Adrenal gland (tissue), 9 donors: ENCODE measurements at regions not wholly inside any gene's neighbourhood (a gene's known extent, or its start where the extent isn't known, plus 50 kb on each side); places are given as distances from the start of the nearest gene placed in this dataset.

Experiments
- DNase-seq, 7 donors: peaks; one replicate each; pipeline ENCODE4 v3.0.0-alpha.2; 2019 to 2020
- H3K27ac ChIP-seq, 5 donors: fragments of 200-600 bp; sonication (generic) in 4 of 5; 1 replicate in 3 of 5; 2 replicates in 2 of 5; pipeline versions ENCODE4 v1.5.1 to v1.8.0; 2016 to 2020; ENCODE audit warnings: mild to moderate bottlenecking in 1 of 5
- H3K27me3 ChIP-seq: fragments of 200-600 bp; 2 replicates; pipeline ENCODE4 v1.8.0; 2021
- H3K36me3 ChIP-seq, 2 donors: fragments of 200-600 bp; replicated peaks in 1 of 2; 1 replicate in 1 of 2; 2 replicates in 1 of 2; pipeline versions ENCODE4 v1.5.1 to v1.8.0; 2018 to 2022
- H3K4me1 ChIP-seq, 2 donors: fragments of 200-600 bp; replicated peaks in 1 of 2; 1 replicate in 1 of 2; 2 replicates in 1 of 2; pipeline versions ENCODE4 v1.5.1 to v1.8.0; 2018 to 2021
- H3K4me3 ChIP-seq, 4 donors: fragments of 200-600 bp; sonication (generic) in 3 of 4; one replicate each; pipeline ENCODE4 v1.5.1; 2016 to 2018
- H3K9me3 ChIP-seq, 3 donors: fragments of 200-600 bp; sonication (generic) in 1 of 3; replicated peaks in 1 of 3; 1 replicate in 2 of 3; 2 replicates in 1 of 3; pipeline versions ENCODE4 v1.5.1 to v1.8.0; 2016 to 2021
- POLR2A ChIP-seq, 2 donors: fragments of 450-650 bp; IDR thresholded peaks; one replicate each; pipeline ENCODE4 v1.6.1; 2017; ENCODE audit warnings: antibody characterized with exemption in 2 of 2, mild to moderate bottlenecking in 2 of 2, moderate library complexity in 1 of 2
- whole genome bisulfite sequencing, 4 donors: extraction: QIAGEN DNeasy Blood & Tissue Kit in 2 of 4; methylation state at CpG; one replicate each; pipeline versions ENCODE4 v1.1.5 to v1.1.7; 2013 to 2017; 5-methylcytosine and 5-hydroxymethylcytosine counted together
- intact Hi-C, 2 donors: fragments of 100-400 bp; cut with DNase I; formaldehyde crosslinking; loops; one replicate each; pipeline versions ENCODE4 v1.14.1 to v1.15.0; 2022 to 2023
- TF ChIP-seq, protein P1 (sequence below), 6 experiments: fragments of 450-650 bp in 4 of 6; fragments of 200-600 bp in 2 of 6; sonication (generic) in 1 of 6; IDR thresholded peaks; 1 replicate in 5 of 6; 2 replicates in 1 of 6; pipeline versions ENCODE4 v1.5.1 to v1.8.0; 2016 to 2021; ENCODE audit warnings: antibody characterized with exemption in 6 of 6, mild to moderate bottlenecking in 2 of 6, moderate library complexity in 1 of 6
- donor health status: healthy with polysubstance abuse.
- donor health status: Bipolar disorder and iron deficiency.
- donor health status: DM: yes; HTN: yes; CAD: no.
- donor health status: DM: no; HTN: no; CAD: no.
- donor health status: DM: no; HTN: no; CAD: no.

DNA sequence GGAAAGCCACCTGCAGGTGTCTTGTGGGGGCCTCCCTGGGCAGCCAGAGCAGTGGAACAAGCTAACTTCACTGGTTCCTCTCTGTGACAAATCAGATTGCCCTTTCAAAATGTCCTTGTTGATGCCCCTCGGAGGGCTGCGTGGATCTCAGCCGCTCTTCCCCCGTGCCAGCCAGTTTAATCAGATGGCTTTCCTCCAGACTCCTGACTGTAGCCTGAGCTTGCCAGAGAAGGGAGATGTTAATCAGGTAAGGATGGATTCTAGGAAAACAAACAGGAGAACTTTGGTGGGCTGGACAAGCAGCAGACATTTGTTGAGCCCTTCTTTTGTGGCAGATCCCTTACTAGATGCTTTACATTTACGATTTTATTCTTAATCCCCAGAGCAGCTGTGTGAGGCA, 88.2 kb downstream of the DMRTA2 start:
- DNase-seq = no peak
- Histone ChIP-seq H3K27me3 (no peaks in the 10 kb centered on the region), H3K9me3 (no peaks in the 10 kb centered on the region), H3K27ac (no peak overlapping the region), H3K36me3 (no peaks in the 10 kb centered on the region), H3K4me3 (no peak overlapping the region), H3K4me1 (peaks cover 0 to 11% of the 10 kb centered on the region in 2 donors)
- TF ChIP-seq POLR2A (IDR thresholded peaks at IDR 0.05) = no peak
- TF ChIP-seq, protein P1, sequence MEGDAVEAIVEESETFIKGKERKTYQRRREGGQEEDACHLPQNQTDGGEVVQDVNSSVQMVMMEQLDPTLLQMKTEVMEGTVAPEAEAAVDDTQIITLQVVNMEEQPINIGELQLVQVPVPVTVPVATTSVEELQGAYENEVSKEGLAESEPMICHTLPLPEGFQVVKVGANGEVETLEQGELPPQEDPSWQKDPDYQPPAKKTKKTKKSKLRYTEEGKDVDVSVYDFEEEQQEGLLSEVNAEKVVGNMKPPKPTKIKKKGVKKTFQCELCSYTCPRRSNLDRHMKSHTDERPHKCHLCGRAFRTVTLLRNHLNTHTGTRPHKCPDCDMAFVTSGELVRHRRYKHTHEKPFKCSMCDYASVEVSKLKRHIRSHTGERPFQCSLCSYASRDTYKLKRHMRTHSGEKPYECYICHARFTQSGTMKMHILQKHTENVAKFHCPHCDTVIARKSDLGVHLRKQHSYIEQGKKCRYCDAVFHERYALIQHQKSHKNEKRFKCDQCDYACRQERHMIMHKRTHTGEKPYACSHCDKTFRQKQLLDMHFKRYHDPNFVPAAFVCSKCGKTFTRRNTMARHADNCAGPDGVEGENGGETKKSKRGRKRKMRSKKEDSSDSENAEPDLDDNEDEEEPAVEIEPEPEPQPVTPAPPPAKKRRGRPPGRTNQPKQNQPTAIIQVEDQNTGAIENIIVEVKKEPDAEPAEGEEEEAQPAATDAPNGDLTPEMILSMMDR (IDR thresholded peaks at IDR 0.05) = no peak
- whole genome bisulfite sequencing, 4 donors = 31 to 43% (median 37%) methylated on average over 5 of the region's 5 CpGs
- intact Hi-C loops = no loop called here

DNA sequence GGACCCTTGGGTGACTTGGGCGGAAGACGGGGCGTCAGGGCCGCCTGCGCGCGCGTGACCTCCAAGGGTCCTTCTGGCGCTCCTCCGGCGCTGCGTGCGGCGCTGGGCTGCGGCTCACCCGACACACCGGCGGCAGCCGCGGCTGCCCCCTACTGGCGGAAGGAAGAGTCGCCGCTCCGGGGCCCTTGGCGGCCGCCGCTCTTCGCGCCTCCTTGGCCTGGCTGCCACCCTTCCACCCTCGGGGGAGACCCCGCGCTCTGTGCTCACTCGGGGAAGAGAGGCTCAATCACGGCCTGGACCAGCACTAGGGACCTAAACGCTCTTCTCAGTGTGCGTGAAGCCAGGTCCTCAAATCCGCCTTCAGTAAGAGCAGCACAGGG, 89.7 kb downstream of the DMRTA2 start:
- Histone ChIP-seq H3K27ac (no peak overlapping the region), H3K4me3 (peak overlapping the region in 2 of 4 donors; percentile 0 to 60), H3K36me3 (no peaks in the 10 kb centered on the region), H3K9me3 (no peaks in the 10 kb centered on the region), H3K27me3 (no peaks in the 10 kb centered on the region), H3K4me1 (peaks cover 0 to 11% of the 10 kb centered on the region in 2 donors)
- intact Hi-C loops = no loop called here
- DNase-seq = peak; percentile 16 to 66 (median 48)
- TF ChIP-seq, protein P1 (IDR thresholded peaks at IDR 0.05) = peak in 5 of 6 experiments; percentile 13 to 71 (median 41)
- TF ChIP-seq POLR2A (IDR thresholded peaks at IDR 0.05) = no peak
- 6 to 17% (median 11%) methylated on average over 7 to 37 of the region's 37 CpGs for WGBS, 4 donors

DNA sequence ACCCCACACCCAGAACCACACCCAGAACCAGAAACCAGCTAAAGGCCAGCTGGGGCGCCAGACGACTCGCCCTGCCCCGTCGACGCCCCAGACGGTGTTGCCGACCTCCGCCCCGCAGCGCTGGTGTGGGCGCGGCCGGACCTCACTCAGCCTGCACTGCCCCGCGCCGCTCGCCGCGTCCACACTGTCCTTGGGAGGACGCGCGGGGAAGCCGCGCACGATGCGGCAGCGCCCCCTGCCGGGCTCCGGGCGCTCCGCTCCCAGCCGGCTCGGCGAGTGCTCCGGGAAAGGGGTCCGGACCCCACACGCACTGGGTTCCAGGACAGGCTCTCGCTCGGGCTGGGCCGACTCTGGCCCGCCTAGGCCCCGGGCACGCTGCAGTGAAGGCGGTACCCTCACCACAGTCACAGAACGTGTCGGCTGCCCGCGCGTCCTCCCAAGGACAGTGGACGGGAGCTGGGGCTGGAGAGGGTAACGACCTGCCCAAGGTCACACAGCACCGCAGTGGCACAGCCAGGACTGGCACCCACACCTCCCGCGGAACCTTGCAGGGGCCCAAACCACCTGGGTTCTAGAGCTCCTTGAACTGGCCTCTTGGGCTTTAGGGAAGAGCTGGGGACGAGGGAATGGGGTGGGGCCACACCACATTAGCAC, 90.2 kb downstream of the DMRTA2 start:
- 1 to 6% (median 4%) methylated on average over 5 to 56 of the region's 56 CpGs for WGBS, 4 donors
- no peaks in the 10 kb centered on the region for H3K27me3 ChIP-seq
- peak; percentile 26 to 70 (median 56) for DNase-seq
- H3K36me3 ChIP-seq = no peaks in the 10 kb centered on the region
- no peaks in the 10 kb centered on the region for H3K9me3 ChIP-seq
- peaks cover 0 to 11% of the 10 kb centered on the region in 2 donors for H3K4me1 ChIP-seq
- intact Hi-C loops = no loop called here
- peak overlapping the region in 2 of 4 donors; percentile 0 to 60 for H3K4me3 ChIP-seq
- H3K27ac ChIP-seq = no peak overlapping the region
- peak in 1 of 2 donors; percentile 31 for TF ChIP-seq POLR2A (IDR thresholded peaks at IDR 0.05)
- TF ChIP-seq, protein P1 (IDR thresholded peaks at IDR 0.05) = peak; percentile 50 to 88 (median 72)

DNA sequence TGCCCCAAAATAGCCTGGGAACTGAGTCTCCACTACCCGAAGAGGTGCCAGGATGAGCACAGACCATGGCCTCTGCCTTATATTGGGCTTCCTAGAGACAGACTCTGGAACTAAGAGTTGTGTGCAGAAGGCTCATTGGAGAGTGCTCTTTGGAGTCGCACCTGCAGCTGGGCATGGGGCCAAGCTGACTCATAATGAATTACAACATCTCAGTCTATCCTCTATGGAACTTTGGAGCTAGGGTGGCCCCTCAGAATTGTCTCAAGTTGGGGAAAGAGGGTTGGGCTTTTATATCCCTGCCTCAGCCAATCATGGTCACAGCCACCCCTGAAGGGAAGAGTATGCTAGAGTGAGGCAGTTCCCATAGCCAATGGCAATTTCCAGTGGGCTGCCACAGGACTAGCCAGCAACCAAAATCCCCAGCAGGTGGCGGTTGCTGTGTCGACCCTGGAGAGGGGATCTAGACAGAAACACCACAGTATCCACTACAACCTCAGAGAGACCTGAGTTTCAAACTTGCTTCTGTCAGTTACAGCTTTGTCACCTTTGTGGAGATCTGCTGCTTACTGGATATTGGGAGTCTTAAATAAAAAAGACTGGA, 93.8 kb downstream of the DMRTA2 start:
- no peak for DNase-seq
- H3K36me3 ChIP-seq = no peaks in the 10 kb centered on the region
- no peaks in the 10 kb centered on the region for H3K27me3 ChIP-seq
- H3K9me3 ChIP-seq = no peaks in the 10 kb centered on the region
- no peak overlapping the region for H3K4me3 ChIP-seq
- peaks cover 0 to 11% of the 10 kb centered on the region in 2 donors for H3K4me1 ChIP-seq
- no peak overlapping the region for H3K27ac ChIP-seq
- intact Hi-C loops = no loop called here
- TF ChIP-seq, protein P1 (IDR thresholded peaks at IDR 0.05) = no peak
- no peak for TF ChIP-seq POLR2A (IDR thresholded peaks at IDR 0.05)
- WGBS, 4 donors = 50 to 64% (median 59%) methylated on average over 4 of the region's 4 CpGs
